GM12878 (cell line): ENCODE measurements at regions not wholly inside any gene's neighbourhood (a gene's known extent, or its start where the extent isn't known, plus 50 kb on each side); places are given as distances from the start of the nearest gene placed in this dataset.

Experiments
- ATAC-seq: fragments of 200-7000 bp; cut with Tn5 transposase; 3 replicates; pipeline ENCODE4 v1.9.1; 2020; ENCODE audit warnings: mild to moderate bottlenecking, moderate library complexity
- BruUV-seq: library from RNA; stranded (reverse); fragments of 400-500 nt; replicated peaks from 2 replicates; lab custom pipeline; 2021; lab: Mats Ljungman, UMichigan
- CTCF ChIA-PET: fragments of 300-600 bp; sonication (Branson Sonifier 250); formaldehyde crosslinking; extraction: SDS; loops from one replicate; lab custom pipeline; 2021; ENCODE audit warnings: inconsistent platforms; lab: Yijun Ruan, JAX
- POLR2A ChIA-PET: fragments of 350-600 bp; formaldehyde crosslinking; extraction: SDS; loops from one replicate; lab custom pipeline; 2021; ENCODE audit warnings: inconsistent platforms; lab: Charles Lee
- RAD21 ChIA-PET: fragments of 300-600 bp; sonication (Branson Sonifier 250); formaldehyde crosslinking; loops from one replicate; lab custom pipeline; 2023; ENCODE audit warnings: antibody characterized with exemption; ENCODE audit not compliant: unreplicated experiment; lab: Charles Lee
- SMC1A ChIA-PET: fragments of 300-600 bp; sonication (Branson Sonifier 250); formaldehyde crosslinking; loops from one replicate; lab custom pipeline; 2023; ENCODE audit not compliant: unreplicated experiment, uncharacterized antibody; lab: Charles Lee
- DNase-seq: peaks from one replicate; pipeline ENCODE4 v3.0.0-alpha.2; 2011; ENCODE audit warnings: low read depth, low spot score
- FAIRE-seq: peaks from 3 replicates; lab custom pipeline; 2011; peaks lifted over from hg19 to GRCh38; lab: Jason Lieb, UNC
- H2AFZ ChIP-seq: 2 replicates; pipeline ENCODE4 v1.6.0; 2011; ENCODE audit warnings: low read depth, low read length, control low read depth; ENCODE audit not compliant: control insufficient read depth
- H3K27ac ChIP-seq: 2 replicates; pipeline ENCODE4 v1.5.1; 2011; ENCODE audit warnings: control low read depth; ENCODE audit not compliant: control insufficient read depth, insufficient read depth
- H3K27me3 ChIP-seq, 2 experiments: replicated peaks in 1 of 2; 2 replicates each; pipeline versions ENCODE4 v1.6.0 to v1.6.1; 2011; ENCODE audit warnings: low read length in 1 of 2; ENCODE audit not compliant: control insufficient read depth in 2 of 2, insufficient read depth in 2 of 2
- H3K36me3 ChIP-seq, 2 experiments: 2 replicates each; pipeline ENCODE4 v1.5.1; 2011; ENCODE audit warnings: low read length in 1 of 2; ENCODE audit not compliant: control insufficient read depth in 2 of 2, insufficient read depth in 2 of 2
- H3K4me1 ChIP-seq: 2 replicates; pipeline ENCODE4 v1.6.1; 2011; ENCODE audit warnings: mild to moderate bottlenecking, low read length, moderate library complexity, mixed read lengths; ENCODE audit not compliant: control insufficient read depth, insufficient read depth
- H3K4me2 ChIP-seq: 2 replicates; pipeline ENCODE4 v1.6.0; 2011; ENCODE audit warnings: control low read depth; ENCODE audit not compliant: control insufficient read depth, insufficient read depth
- H3K4me3 ChIP-seq: fragments of 200-600 bp; sonication (generic); 2 replicates; pipeline ENCODE4 v1.5.1; 2016
- H3K79me2 ChIP-seq: 2 replicates; pipeline ENCODE4 v1.6.0; 2011; ENCODE audit warnings: low read length; ENCODE audit not compliant: control insufficient read depth, insufficient read depth
- H3K9ac ChIP-seq: 2 replicates; pipeline ENCODE4 v1.8.0; 2011; ENCODE audit warnings: low read length, control low read depth, mixed read lengths; ENCODE audit not compliant: control insufficient read depth, insufficient read depth
- H3K9me3 ChIP-seq: replicated peaks from 3 replicates; pipeline ENCODE4 v1.5.1; 2011; ENCODE audit warnings: mild to moderate bottlenecking, low read length; ENCODE audit not compliant: control insufficient read depth, insufficient read depth
- H4K20me1 ChIP-seq: 2 replicates; pipeline ENCODE4 v1.6.0; 2011; ENCODE audit not compliant: control insufficient read depth, insufficient read depth
- BCL3 ChIP-seq: IDR thresholded peaks from 2 replicates; pipeline ENCODE4 v1.6.1; 2011; ENCODE audit warnings: borderline replicate concordance, low read depth, mild to moderate bottlenecking, moderate library complexity, low read length; ENCODE audit not compliant: insufficient read depth, poor library complexity, severe bottlenecking
- CEBPZ ChIP-seq: fragments of 150-350 bp; IDR thresholded peaks from 2 replicates; pipeline ENCODE4 v1.6.1; 2016; ENCODE audit warnings: low read depth, low read length
- CHD4 ChIP-seq: fragments of 200-600 bp; sonication (generic); IDR thresholded peaks from 2 replicates; pipeline ENCODE4 v1.6.1; 2016; ENCODE audit warnings: mild to moderate bottlenecking
- E4F1 ChIP-seq: fragments of 450-650 bp; IDR thresholded peaks from 2 replicates; pipeline ENCODE4 v1.6.1; 2018; ENCODE audit warnings: borderline replicate concordance, mild to moderate bottlenecking; ENCODE audit not compliant: partially characterized antibody
- FOXK2 ChIP-seq: fragments of 450-650 bp; IDR thresholded peaks from 2 replicates; pipeline ENCODE4 v1.6.1; 2017; ENCODE audit warnings: mild to moderate bottlenecking, moderate library complexity
- WGBS: methylation state at CpG from one replicate; pipeline ENCODE4 v1.1.6; 2016; ENCODE audit warnings: low lambda C conversion rate; ENCODE audit not compliant: insufficient replicate concordance, insufficient coverage; ENCODE audit errors: missing lambda C conversion rate; 5-methylcytosine and 5-hydroxymethylcytosine counted together
- in situ Hi-C: fragments of 300-500 bp; cut with MboI; formaldehyde crosslinking; loops from 9 replicates; pipeline ENCODE4 v1.14.3; 2018; ENCODE audit warnings: mixed read lengths
- intact Hi-C: fragments of 100-400 bp; cut with micrococcal nuclease; formaldehyde crosslinking; loops from one replicate; pipeline ENCODE4 v1.14.2; 2022; ENCODE audit not compliant: unreplicated experiment

- SMC1A ChIA-PET, result no interaction called here
- no peaks in the 10 kb centered on the region for H3K79me2 ChIP-seq
- no peak overlapping the region for H3K4me3 ChIP-seq
- FAIRE-seq, result no peak
- TF ChIP-seq BCL3 (peak; percentile 16), CHD4 (no peak)
- 15% methylated on average over 3 of the region's 3 CpGs for WGBS
- H3K9ac ChIP-seq, result no peak overlapping the region
- H3K36me3 ChIP-seq, result no peaks in the 10 kb centered on the region
- no peaks in the 10 kb centered on the region for H3K4me1 ChIP-seq
- in situ Hi-C loops, result no loop called here
- H4K20me1 ChIP-seq, result no peaks in the 10 kb centered on the region
- H2AFZ ChIP-seq, result no peak overlapping the region
- CTCF ChIA-PET, result no interaction called here
- no peak overlapping the region for H3K27ac ChIP-seq
- RAD21 ChIA-PET, result interaction anchor here (0.6 kb wide), 1 partner anchor 112 kb away, joined by 3 read pairs; no protein-coding TSS in a partner anchor
- no peak for DNase-seq
- intact Hi-C loops, result no loop called here
- BruUV-seq, result no TSS peak
- no peaks in the 10 kb centered on the region for H3K27me3 ChIP-seq
- no peak for ATAC-seq
- H3K9me3 ChIP-seq, result no peaks in the 10 kb centered on the region
- H3K4me2 ChIP-seq, result no peak overlapping the region
- POLR2A ChIA-PET, result no interaction called here
Observed at GRCh38 chr17:65401561-65401960, 159.9 kb downstream of the AXIN2 start.

- RAD21 ChIA-PET, result no interaction called here
- no TSS peak for BruUV-seq
- intact Hi-C loops, result no loop called here
- DNase-seq, result no peak
- Histone ChIP-seq H2AFZ (no peak overlapping the region), H3K27me3 (no peaks in the 10 kb centered on the region), H4K20me1 (no peaks in the 10 kb centered on the region), H3K4me3 (no peak overlapping the region), H3K27ac (no peak overlapping the region), H3K9ac (no peak overlapping the region), H3K36me3 (no peaks in the 10 kb centered on the region), H3K4me2 (no peak overlapping the region), H3K4me1 (no peaks in the 10 kb centered on the region), H3K9me3 (no peaks in the 10 kb centered on the region), H3K79me2 (no peaks in the 10 kb centered on the region)
- SMC1A ChIA-PET, result no interaction called here
- in situ Hi-C loops, result no loop called here
- CTCF ChIA-PET, result no interaction called here
- 10% methylated on average over 1 of the region's 1 CpG for WGBS
- FAIRE-seq, result no peak
- ATAC-seq, result no peak
- TF ChIP-seq E4F1, result peak; percentile 16
- no peak for TF ChIP-seq CEBPZ
- no peak for TF ChIP-seq FOXK2
- POLR2A ChIA-PET, result no interaction called here
Observed at GRCh38 chr17:65400701-65401100, 160.7 kb downstream of the AXIN2 start.
